ENCODE measurements at regions not wholly inside any gene's neighbourhood (a gene's known extent, or its start where the extent isn't known, plus 50 kb on each side); places are given as distances from the start of the nearest gene placed in this dataset.

DNA sequence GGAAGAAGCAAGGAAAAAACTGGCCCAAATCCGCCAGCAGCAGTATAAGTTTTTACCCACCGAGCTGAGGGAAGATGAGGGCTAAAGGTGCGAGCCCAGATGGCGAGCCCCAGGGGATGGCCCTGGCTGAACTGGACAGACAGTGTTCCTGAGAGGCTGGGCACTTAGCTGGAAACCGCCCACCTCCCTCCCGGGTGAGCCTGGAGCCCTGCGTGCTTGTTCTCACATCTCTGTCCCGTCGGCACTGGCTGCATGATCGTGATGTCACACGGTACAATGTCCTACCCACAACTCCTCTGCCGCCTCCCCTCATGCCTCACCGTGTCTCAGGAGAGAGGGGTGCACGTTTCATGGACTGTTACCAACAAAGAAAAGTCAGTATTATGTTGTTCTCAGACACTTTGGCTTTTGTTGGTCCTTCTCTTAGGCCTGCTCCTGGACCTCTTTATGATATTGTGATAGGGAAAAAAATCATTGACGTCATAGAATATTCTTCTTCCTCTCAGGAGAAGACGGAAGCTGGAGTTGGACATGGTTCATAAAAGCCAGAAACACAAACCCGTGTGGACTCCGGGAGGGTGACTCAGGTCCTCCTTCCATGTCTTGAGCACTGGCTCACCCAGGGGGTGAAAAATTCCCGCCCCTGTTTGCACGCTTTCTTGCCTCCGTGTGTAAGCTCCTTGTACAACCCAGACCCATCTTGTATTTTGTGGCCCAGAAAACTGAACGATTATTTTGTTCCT lies 201.8 kb upstream of the TPM1 start:
- DNase-seq (ENCODE audit: low spot score), result no peak

DNA sequence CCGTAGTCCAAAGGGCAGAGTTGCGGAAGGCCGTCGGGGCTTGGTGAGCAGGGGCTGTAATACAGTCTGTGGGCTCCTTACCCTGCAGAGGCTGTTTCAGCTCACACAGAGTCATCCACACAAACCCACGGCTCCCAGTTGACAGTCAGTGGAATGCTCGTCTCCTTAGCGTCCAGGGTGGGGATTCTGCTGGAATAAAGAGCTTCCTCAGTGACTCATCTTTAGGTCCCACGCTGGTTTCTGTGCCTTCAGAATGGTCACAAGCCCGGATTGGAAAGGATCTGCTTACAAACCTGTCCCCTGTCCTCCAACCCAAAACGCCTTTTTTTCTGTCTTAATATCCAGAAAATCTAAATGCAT lies 201.3 kb upstream of the TPM1 start:
- no peak for DNase-seq (ENCODE audit: low spot score)

DNA sequence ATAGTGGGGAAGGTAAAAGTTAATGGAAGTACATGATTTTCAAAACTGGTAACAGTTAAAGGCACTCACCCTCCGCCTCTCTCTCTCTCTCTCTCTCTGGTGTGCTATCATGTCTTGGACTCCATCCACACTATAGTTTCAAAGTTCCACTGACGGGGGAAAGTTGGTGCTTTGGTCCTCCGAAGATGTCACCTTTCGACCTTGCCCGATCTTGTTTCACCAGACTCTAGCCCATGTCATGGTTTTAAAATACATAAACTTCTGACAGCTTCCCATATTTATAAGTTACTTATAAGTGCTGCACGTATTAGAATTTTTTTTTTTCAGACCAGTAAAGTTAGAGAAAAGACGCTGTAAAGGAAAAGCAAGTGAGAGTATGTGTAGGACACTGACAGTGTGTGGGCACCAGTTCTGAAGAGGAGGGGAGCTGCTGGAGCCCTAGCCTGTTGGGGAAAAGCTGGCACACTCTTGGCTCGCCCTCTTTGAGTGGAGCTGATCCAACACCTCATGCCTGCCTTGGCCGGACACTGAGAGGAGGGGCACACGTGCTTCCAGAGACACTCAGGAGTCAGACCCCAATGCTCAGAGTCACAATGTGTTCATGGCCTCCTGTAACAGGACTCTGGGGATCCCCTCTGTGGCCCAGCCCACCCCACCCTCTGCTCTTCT lies 200.5 kb upstream of the TPM1 start:
- DNase-seq (ENCODE audit: low spot score), result no peak

DNA sequence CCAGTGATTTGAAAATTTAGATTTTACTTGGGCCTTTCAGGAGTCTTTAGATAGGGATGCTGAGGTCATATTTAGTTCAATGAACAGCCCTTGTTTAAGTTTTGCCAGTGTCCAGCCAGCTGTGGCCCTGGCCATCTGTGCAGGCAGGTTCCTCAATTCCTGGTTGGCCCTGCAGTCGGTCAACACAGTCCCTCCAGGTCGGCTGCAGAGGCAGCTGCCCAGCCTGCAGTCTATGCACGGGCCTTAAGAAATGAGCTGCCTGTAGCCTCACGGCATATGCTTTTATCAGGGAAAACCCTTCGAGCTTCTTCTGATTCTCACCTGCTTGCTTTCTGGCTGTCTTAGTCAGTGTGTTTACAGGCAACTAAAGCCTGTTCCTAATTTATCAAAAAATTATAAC lies 199.2 kb upstream of the TPM1 start:
- no peak for DNase-seq (ENCODE audit: low spot score)

DNA sequence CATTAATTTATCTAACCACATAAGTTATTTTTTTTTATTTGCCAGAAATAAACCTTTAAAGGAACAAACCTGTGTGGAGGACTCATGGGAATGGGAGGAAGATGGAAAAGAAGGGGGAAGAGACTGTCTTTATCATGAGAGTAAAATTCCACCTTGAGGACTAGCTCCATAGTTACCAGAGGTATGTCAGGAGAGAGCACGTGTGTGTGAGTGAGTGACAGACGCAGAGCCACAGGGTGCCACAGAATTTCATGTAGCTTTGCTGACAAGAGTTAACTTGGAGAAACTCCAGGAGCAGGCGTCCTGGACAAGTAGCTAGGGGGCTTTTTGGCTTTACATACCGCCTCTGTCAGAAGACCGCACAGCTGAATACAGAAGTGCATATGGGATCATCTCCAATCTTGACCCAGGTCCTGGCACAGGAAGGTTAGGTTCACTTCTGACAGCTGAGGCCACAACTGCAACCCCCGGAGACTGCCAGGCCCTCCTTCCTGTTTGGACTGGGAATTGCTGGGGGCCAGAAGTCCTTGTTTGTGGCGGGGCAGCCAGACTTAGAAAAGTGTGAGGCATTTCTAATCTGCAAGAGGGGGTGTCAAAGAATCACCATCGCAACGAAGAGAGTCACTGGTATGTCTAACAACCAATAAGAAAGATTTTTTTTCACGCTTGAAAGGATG lies 197.8 kb upstream of the TPM1 start:
- DNase-seq (ENCODE audit: low spot score), result no peak

DNA sequence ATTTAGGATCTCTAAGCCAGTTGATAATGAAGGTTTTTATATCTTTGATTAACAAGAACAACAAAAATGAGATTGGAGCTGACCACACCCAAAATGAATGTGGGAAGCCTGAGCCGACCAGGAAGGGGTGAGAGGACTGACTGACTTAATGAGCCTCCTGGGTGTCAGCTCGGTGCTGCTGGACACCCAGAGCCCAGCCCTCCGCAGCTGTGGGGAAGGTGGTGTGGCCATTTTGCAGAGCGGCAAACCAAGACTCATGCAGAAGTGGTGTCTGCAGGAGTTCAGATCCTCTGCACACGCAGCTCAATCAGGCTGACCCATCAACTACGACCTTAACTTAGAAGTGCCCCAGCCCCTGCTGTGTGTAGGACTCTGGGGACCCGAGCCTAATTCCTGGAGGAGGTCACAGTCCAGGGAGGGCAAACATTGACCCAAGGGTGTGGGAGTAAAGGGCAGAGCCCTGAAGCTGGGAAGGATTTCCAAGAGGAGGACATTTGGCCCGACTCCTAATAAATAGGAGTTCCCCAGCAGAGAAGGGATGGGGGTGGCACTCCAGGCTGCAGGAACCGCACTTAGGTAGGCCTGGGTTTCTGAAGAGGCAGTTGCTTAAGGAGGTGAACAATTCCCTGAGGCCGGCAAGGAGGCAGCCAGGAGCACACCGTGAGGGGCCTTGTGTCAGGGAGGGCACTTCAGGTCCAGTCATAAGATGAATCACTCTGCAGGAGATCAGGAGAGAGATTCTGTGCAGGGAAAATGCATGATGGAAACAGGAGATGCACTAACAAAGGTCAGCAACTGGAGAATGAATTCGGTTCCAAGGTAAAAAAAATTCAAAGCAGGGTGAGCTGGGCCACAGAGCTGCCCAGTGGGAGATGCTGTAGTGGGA lies 197.1 kb upstream of the TPM1 start:
- DNase-seq (ENCODE audit: low spot score), result no peak

DNA sequence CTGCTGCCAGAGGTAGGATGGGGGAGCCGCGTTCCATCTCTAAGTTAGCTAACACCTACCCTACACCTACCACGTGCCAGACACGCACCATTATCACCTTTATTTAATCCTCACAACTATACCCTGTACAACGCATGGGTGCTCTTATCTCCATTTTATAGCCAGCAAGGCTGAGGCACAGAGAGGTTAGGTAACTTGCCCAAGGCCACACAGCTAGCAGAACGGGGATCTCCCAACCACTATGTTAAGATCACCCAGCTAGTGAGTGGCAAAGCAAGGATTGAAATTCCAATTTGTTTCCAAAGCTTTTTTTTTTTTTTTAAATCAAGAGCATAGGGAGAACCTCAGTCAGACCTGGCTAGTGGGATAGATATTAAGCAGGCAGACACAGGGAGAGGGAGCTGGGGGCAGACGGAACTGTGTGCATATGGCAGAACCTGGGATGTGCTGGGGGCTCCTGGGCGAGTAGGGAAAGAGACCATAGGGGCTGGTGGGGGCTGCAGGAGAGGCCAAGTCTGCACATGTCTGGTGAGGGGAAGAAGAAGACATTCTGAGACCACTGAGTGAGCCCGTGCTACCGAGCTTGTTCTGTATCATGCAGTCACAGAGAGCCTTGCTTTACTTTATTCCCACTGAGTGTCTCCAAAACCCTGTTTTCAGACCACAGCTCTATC lies 196.3 kb upstream of the TPM1 start:
- no peak for DNase-seq (ENCODE audit: low spot score)

DNA sequence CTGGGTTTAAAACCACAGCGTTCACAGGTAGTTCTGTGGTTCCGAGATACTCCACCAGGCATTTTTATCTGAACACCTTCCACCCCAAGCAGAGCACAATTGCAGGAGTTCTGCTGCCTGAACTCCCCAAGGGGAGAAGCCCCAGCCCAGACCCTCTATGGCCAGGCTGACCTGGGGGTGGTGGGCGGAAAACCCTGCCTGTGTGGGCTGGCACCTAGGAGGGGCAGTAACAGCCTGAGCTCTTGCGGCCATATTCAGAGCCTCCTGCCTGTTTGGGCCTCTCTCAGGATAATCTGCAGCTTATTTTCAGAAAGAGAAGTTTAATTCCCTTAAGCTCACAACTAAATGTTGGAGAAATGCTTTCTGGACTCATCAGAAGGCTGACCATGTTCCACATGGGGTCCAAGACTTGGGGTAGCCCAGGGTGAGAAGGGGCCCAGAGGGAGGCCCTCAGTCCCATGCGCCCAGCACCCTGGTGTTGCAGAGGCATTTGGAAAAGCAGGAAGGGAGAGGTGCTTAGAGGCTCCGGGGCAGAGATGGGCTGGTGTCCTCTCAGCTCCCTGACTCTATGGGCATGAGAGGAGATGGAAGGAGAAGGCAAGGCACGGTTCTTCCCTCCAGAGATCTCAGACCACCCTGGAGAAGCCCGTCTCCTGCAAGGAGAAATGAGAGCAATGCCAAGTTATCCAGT lies 195.6 kb upstream of the TPM1 start:
- no peak for DNase-seq (ENCODE audit: low spot score)

DNA sequence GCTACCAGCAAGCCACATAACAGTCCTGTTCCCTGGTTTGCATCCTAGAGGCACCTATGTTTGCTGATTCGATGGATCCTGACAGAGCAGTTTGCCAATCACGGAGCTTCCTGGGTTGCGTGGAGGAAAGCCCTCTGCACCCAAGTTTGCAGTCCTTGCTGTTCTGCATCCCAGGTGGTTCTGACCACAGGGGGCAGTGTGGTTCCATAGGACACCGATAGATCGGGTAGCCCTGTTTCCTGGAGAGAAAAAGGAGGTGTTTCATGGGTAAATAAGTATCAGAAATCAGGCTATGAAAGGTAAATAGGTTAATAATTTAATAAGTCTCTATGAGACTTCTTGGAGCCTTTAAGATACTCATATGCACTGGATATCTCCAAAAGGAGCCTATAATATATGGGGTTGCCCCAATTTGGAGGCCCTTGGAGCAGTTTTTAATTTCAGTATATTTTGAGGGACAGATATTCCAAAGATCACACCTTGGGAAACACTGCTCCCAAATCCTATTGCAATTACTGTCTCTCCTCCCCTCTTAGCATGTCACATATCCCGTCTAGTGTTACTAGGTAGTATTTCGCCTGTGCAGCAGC lies 194.6 kb upstream of the TPM1 start:
- peak; percentile 48 for DNase-seq (ENCODE audit: low spot score)

DNA sequence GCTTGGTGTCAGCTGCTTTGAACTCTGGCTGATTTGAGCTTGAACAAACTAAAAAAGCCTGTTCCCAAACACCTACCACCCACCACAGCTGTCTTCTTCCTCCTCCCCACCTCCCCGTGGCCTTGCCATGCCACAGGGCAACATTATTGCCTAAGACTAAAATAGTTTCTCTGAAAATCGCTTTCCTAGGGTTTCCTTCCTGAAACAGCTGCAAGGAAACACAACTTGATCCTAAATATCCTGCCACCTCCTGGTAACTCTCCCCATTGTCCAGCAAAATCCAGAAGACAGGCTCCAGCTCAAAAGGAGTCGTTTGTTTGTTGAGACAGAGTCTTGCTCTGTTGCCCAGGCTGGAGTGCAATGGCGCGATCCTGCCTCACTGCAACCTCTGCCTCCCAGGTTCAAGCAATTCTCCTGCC lies 193.9 kb upstream of the TPM1 start:
- peak; percentile 49 for DNase-seq (ENCODE audit: low spot score)

DNA sequence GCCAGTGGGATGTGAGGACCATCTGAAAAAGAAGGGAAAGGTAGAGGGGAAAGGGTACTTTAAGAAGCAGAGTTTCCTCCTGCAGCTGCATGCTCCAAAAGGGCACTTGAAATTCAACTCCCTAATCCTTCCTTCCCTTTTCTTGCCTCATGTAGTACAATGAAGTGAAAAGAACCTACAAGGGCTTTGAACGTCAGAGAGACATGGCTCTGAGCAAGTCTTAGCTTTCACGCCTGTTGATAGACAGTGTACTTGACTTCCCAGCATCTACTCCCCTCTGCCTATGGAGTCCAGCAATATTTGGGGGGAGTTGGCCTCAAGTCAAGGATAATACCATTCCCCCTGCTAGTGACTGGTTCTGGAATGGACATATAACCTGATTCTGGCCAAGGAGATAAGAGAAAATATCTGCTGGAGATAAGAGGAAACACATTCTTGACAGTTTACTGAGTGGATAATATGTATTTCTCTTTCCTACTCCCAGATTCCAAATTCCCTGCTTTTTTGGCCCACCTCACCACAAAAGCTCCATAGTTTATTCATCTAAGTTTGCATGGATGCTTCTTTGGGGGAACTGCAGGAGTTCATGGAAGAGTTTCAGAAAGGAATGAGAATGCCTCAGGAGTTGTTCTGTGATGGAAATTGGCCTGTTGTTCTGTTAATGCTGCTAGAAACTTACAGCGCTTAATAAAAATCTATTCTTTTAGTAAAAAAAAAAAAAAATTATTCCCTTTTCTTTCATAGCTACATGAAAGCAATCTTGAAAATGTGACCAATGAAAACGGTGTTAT lies 193.0 kb upstream of the TPM1 start:
- no peak for DNase-seq (ENCODE audit: low spot score)

DNA sequence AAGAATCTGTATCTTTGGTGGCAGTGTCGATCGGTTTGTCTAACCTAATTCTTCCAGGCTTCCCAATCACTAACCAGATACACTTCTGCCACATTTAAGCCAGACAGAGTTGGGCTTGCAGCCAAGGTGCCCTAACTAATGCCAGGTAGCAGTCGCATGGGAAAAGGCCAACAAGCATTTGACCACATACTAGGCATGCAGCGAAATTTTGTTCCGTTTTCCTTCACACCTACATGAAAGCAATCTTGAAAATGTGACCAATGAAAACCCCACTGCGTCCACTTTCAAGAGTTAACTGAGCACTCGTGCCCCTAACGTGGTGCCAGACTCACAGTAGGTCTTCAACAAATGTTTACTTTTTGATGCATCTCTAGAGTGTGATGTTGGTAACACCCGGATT lies 192.2 kb upstream of the TPM1 start:
- no peak for DNase-seq (ENCODE audit: low spot score)

DNA sequence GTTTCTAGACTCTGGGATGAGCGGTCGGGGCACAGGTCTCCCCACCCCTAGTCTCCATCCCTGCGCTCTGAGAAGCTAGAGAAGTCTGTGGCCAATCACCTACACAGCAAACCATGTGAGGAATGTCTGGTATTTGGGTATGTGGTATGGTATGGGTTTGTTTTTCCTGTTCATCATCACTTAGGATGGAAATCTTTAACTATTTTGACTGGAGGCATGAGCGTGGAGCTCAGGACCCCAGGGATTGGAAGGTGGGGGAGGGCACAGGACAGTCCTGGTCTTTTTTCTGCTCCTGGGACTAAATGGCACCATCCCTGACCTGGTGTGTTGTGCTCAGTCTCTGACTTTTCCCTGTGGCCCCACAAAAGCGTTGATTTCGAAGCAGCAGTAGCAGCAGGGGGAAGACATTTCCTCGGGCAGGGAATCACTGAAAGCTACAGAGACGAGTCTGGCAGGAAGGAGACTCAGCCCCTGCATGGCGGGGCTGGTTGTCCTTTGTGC lies 191.7 kb upstream of the TPM1 start:
- no peak for DNase-seq (ENCODE audit: low spot score)

DNA sequence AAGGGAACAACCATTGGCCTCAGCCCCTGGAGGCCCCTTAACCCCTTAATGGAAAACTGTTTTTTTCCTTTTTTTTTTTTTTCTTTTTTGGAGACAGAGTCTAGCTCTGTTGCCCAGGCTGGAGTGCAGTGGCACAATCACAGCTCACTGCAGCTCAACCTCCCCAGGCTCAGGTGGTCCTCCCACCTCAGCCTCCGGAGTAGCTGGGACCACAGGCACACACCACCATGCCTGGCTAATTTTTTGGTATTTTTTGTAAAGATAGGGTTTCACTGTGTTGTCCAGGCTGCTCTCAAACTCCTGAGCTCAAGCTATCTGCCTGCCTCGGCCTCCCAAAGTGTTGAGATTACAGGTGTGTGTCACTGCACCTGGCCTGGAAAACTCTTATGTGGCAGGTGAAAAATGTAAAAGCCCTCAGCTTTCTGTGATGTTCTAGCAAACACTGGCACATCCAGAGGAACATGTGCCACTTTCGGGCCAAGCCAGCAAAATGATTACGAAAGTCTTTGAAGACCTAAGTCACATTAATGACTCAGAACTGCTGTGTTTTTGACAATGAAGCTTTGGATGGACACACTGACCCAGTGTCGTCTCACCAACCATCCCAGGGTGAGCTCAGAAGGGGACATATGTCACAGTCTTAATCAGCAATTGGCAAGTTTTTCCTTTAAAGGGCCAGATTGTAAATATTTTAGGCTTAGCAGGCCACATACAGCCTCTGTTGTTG lies 189.3 kb upstream of the TPM1 start:
- DNase-seq (ENCODE audit: low spot score), result no peak

DNA sequence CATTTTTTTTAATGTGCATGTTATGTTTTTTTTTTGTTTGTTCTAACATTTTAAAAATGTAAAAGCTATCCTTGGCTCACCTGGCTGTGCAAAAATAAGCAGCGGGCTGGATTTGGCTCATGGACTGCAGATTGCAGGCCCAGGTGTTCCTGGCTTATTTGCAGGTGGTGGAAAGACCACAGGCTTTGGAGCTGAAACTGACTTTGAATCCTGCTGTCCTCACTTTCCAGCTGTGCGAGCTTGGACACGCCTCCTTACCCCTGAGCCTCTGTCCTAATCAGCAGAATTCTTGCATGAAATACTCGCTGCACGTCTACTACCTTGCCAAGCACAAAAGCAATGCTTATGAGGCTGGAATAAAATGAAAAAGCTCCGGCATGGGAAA lies 188.7 kb upstream of the TPM1 start:
- DNase-seq (ENCODE audit: low spot score), result no peak

DNA sequence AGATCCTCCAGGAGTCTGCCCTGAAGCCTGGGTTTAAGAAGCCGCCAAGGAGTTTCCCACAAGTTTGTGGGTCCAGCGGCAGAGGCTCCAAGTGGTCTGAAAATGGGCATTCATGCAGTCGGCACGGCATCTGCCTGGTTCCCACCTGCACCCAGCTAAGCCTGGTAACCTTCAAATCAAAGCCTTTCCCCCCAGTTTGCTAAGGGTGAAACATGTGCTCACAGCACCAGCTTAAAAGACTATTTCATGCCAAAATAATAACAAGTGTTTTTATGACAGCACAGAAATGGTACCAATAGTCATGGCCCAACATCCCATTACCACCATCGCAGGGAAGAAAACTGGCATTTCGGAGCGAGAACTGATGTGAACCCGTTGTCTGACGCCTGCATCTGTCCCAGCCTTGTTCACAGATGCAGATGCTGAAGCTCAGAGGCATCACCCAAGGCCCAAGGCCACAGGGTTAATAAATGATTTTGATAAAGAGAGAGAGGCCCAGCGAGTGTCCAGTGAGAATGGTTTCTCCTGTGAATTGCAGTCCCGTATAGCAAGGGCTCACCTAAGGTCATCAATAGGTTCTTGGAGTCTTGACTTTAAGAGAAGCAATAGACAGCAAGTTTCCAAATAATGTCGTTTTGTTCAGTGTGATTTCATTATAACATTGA lies 188.0 kb upstream of the TPM1 start:
- no peak for DNase-seq (ENCODE audit: low spot score)

DNA sequence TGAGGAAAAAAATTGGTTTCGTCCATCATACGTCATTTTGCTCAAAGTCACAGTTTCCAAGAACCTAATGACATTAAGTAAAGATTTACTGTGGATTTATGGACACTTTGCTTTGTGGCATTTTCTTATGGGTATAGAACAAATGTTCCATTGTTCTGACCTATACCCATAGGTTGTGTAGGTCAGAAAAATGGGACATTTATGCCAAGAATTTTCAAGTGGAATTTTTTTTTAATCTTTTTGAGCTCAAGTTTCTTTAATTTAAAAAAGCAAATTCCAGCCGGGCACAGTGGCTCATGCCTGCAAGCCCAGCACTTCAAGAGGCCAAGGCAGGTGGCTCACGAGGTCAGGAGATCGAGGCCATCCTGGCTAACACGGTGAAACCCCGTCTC lies 187.5 kb upstream of the TPM1 start:
- DNase-seq (ENCODE audit: low spot score), result no peak

DNA sequence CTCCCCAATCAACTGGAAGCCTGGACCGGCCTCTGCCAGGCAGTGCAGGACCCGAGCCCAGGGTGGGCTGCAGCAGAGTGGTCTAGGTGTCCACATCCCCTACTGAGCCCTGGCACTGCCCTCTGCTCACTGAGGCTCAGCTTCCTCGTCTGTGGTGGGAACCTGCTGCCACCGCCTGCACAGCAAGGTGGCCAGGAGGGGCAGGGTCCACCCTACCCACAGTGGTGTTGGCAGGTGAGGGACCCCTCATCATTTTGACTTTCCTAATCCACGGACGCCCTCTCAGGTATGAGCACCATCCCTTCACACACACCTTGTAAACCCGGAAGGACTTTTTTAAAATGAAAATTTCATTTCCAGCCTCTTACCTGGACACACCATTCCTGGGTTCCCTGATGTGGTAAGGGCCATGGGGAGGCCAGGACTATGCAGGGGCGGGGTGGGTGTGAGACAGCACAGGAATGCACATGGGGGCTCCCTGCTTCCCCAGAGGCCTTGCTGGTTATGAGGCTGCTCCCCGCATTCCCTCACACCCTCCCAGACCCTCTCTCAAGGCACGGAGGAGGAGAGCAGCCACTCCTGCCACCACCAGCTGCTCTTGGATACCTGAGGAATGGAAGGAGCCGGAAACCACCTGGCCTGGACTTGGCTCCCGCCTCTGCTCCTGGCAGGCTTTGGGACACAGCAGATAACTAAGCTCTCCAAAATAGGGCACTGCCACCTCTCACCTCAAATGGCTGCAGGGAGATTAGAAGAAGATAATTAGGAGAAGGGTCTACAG lies 185.9 kb upstream of the TPM1 start:
- no peak for DNase-seq (ENCODE audit: low spot score)
